GM19238 (cell line): ENCODE measurements at regions not wholly inside any gene's neighbourhood (a gene's known extent, or its start where the extent isn't known, plus 50 kb on each side); places are given as distances from the start of the nearest gene placed in this dataset.
"Not testable (repeated sequence)": the region's sequence is repeated elsewhere in the genome, so short reads cannot be mapped to it uniquely, and the experiment has no call there.

Experiments
- DNase-seq: peaks from one replicate; pipeline ENCODE4 v3.0.0; 2011; ENCODE audit warnings: low spot score; ENCODE audit not compliant: insufficient read length

- DNase-seq: no peak
These were observed 2189.6 kb downstream of the PCDH7 start for GRCh38 chr4:32909736-32910135.

DNA sequence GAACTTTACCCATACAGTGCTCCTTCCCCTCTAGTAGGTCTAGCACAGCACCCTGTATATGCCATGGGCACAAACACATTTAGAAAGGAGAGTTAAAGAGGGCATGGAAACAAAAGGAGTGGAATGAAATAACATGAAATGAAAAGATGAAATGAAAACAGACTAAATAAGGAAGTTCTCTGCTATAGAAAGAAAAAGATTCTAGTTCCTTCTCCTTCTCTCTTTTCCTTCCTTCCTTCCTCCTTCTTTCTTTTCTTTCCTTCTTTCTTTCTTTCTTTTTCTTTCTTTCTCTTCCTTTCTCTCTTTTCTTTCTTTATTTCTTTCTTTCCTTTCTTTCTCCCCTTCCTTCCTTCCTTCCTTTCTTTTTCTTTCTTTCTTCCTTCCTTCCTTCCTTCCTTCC, 2197.4 kb downstream of the PCDH7 start:
- DNase-seq: no peak

DNA sequence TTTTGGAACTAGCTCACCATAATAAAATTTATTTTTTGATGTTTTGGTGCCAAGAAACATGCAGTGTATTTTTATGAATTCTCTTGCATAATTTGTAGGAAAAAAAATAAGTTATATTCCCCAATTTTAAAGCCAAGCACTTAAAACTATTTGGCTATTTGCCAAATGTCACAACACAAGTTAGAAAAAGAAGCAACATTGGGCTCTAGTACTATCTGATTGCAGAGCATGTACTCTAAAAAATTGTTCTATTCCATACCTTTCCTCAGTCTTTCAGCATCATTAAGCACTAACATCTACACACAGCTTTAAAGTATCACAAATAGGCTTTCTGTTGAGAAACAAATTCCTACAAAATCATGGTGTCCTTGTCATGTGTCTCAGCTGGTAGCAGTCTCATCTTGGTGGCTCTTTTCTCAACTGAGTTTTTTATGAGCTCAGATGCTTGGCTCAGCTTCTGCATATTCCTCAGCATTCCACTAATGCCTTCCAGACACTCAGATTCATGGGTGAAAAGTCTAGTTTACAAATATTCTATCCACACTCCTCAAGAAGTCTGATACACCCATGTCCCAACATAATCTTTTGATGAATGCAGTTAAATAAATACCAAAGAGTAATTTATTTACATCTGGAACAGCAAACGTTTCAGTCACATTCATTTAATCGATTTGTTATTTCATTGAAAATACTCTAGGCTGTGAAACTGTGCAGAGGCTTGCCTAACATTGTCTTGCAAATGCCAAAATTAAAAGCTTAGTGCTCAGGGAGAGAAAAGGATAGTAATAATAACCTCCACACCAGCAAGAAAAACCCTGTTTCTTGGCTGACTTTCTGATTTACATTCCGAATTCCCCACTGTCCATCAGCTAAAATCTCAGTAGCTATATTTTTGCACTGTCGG, 2209.9 kb downstream of the PCDH7 start:
- no peak for DNase-seq

GRCh38 chr4:32930700-32931099, 2210.5 kb downstream of the PCDH7 start:
- DNase-seq: no peak

- DNase-seq: no peak
These were observed 2211.3 kb downstream of the PCDH7 start for GRCh38 chr4:32931475-32931874.

DNA sequence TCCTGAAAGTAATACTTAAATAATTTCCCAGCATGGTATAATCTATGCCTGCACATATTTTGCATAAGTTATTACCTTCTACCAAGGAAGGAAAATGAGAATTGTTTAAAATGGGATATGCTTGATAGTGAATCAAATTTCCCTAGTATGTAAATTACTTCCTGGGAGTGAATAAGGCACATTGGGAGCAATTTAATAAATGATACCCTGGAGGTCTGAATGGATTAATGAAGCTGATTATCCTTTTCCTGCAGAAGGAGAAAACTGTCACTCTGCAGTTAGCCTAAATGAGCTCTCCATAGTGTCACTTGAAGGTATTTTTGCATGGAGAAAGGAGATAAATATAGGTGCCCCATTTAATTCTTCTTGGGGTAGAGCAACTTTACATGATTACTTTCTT, 2212.0 kb downstream of the PCDH7 start:
- no peak for DNase-seq

GRCh38 chr4:32939222-32939621, 2219.1 kb downstream of the PCDH7 start:
- DNase-seq: not testable (repeated sequence)

GRCh38 chr4:32950866-32951265, 2230.7 kb downstream of the PCDH7 start:
- no peak for DNase-seq

DNA sequence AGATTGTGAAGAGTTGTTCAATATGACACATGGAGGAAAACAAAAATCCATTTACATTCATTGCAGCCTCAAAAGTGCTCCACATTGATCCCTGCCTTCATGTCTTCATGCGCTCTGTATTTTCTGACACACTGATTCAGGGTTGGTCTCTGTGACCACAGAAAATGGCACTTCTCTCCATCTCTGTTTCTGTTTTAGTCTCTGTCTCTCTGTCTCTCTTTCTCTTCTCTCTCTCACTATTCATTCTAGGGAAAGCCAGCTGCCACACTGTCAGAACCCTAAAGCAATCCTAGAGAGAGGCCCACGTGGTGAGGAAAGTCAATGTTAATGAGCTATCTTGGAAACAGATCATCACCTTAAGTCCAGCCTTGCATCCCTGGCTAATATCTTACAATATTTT, 2238.4 kb downstream of the PCDH7 start:
- DNase-seq: no peak

GRCh38 chr4:32962100-32962499, 2241.9 kb downstream of the PCDH7 start:
- DNase-seq: no peak

GRCh38 chr4:32985256-32985655, 2265.1 kb downstream of the PCDH7 start:
- no peak for DNase-seq

DNA sequence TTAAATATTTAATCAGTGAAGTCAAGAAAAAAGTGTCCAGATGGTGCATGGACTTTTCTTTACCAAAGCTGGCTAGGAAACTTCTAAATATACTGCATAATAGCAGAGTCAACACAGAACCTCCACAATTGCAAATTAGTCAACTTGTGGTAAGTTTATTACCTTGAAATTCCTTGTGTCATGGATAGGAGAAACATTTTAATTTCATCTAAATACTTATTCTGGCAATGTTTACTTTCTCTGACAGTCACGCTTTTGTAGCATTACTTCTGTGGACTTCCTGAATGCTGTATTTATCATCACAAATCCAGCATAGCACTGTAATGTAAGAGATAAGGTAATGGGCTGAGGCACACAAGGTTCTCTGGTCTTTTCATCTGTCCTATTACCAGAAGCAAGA, 2266.1 kb downstream of the PCDH7 start:
- no peak for DNase-seq

- no peak for DNase-seq
These were observed 2266.9 kb downstream of the PCDH7 start for GRCh38 chr4:32987111-32987510.

DNA sequence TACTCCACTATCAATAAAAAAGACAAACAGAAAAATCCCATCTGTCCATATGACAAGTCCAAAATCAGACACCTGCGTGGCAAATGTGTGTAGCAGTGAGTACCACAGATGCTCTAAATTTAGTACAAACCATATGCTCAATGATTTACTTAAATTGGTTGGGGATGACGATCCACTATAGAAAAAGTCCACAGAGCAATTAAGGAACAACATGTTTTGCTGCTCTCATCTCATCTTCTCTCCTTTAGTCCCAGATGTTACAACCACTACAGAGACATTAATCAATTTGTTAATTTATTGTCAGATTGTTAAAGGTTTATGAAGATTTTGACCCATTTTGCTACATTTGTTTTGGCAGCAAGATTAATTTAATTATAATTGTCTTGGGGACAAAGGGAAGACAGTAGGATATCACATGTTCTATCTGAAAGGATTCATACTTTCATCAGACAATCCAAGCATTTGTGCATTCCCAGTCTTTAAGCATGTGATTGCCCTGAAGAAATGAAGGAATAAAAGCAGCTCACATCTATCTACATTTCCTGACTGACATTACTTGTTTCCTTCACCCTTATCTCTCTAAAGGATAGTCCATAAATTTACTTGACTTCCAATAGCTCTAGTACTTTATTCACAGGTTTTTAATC, 2268.1 kb downstream of the PCDH7 start:
- DNase-seq: no peak

- DNase-seq: no peak
These were observed 2271.5 kb downstream of the PCDH7 start for GRCh38 chr4:32991663-32992062.

GRCh38 chr4:32994981-32995881, 2275.1 kb downstream of the PCDH7 start:
- DNase-seq: no peak

GRCh38 chr4:33013282-33013681, 2293.1 kb downstream of the PCDH7 start:
- no peak for DNase-seq

DNA sequence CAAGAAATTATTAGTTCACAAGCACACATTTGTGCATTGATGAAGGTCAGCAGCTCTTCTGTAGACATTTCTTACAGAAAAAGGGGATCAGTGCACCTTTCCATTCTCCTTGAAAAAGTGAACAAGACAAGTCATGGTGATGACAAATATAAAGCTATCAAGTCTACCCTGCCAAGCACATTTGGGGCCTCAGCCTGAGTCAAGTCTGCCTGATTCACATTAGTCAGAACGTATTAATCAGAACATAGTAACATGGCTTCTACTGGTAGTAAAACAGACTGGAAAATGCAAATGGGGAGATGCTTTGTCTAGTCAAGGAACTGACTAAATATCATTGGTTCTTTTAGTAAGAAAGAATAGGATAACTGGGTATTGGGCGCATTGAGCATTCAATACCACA, 2305.1 kb downstream of the PCDH7 start:
- DNase-seq: no peak

GRCh38 chr4:33029976-33030375, 2309.8 kb downstream of the PCDH7 start:
- DNase-seq: no peak

- DNase-seq: no peak
These were observed 2311.2 kb downstream of the PCDH7 start for GRCh38 chr4:33031328-33031727.

DNA sequence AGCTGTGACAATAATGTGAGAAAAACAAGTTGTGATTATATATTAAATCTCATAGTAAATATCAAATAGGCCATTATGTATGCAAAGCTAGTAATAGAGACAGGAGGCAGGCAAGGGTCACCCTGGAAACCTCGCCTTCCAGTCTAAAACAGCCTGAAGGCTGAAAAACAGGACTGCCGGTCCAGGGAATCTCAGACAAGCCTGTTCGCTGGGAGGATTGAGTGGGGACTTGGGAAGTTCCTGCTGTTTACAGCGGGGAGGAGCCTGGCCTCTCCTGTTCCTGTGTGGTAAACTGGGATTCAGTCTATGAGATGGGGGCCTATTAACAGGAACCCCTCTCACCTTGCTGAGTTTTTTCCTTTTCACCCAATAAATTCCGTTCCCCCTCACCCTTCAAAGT, 2317.3 kb downstream of the PCDH7 start:
- DNase-seq: no peak

DNA sequence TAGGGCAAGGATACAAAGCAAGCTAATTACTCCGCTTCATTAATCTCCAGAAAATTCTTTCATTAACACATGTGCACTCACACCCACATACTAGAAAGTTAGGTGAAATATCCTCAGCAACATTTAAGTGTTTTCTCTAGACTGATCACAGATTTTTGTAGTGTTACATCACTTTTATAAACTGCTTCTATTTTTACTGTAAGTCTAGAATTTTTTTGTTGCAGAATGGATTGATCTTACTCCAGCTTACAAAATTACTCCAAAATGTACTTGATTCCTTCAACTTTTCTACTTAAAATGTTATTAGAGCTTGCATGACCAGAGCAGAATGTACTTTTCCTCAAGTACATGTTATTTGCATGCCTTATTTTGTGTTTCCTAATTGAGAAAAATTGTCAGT, 2325.2 kb downstream of the PCDH7 start:
- DNase-seq: no peak
